GM12891 (cell line): ENCODE measurements at regions not wholly inside any gene's neighbourhood (a gene's known extent, or its start where the extent isn't known, plus 50 kb on each side); places are given as distances from the start of the nearest gene placed in this dataset.

Experiments
- POLR2A ChIP-seq: IDR thresholded peaks from 2 replicates; pipeline ENCODE4 v1.6.1; 2011; ENCODE audit warnings: low read depth, low read length, control low read depth
- POLR2AphosphoS5 ChIP-seq: IDR thresholded peaks from 2 replicates; pipeline ENCODE4 v1.6.1; 2011; ENCODE audit warnings: low read depth, low read length, control low read depth
- POU2F2 ChIP-seq: IDR thresholded peaks from 2 replicates; pipeline ENCODE4 v1.6.1; 2011; ENCODE audit warnings: low read depth, mild to moderate bottlenecking, control low read depth, low read length, moderate library complexity
- SPI1 ChIP-seq: IDR thresholded peaks from 2 replicates; pipeline ENCODE4 v1.6.1; 2011; ENCODE audit warnings: low read depth, low read length, control low read depth
- TAF1 ChIP-seq: IDR thresholded peaks from 2 replicates; pipeline ENCODE4 v1.6.1; 2011; ENCODE audit warnings: low read depth, low read length, control low read depth

GRCh38 chr3:153901152-153901551 lies 220.0 kb upstream of the ARHGEF26 start:
- TF ChIP-seq POLR2A, result no peak
- TF ChIP-seq POLR2AphosphoS5, result no peak
- no peak for TF ChIP-seq SPI1
- no peak for TF ChIP-seq TAF1
- no peak for TF ChIP-seq POU2F2
